ENCODE measurements at regions not wholly inside any gene's neighbourhood (a gene's known extent, or its start where the extent isn't known, plus 50 kb on each side); places are given as distances from the start of the nearest gene placed in this dataset.

- Histone ChIP-seq H3K9me3 (ENCODE audit: control insufficient read depth, insufficient read depth, low read length) (no peaks in the 10 kb centered on the region; the same call in 1 of the 2 replicates), H3K4me3 (ENCODE audit: low read depth, low read length) (no peak overlapping the region), H3K27me3 (ENCODE audit: control insufficient read depth, insufficient read depth, low read length) (no peaks in the 10 kb centered on the region), H3K27ac (ENCODE audit: low read depth, low read length) (no peak overlapping the region)
- ChIA-PET CTCF (no interaction called here), POLR2A (no interaction called here)
- TF ChIP-seq, protein P1, sequence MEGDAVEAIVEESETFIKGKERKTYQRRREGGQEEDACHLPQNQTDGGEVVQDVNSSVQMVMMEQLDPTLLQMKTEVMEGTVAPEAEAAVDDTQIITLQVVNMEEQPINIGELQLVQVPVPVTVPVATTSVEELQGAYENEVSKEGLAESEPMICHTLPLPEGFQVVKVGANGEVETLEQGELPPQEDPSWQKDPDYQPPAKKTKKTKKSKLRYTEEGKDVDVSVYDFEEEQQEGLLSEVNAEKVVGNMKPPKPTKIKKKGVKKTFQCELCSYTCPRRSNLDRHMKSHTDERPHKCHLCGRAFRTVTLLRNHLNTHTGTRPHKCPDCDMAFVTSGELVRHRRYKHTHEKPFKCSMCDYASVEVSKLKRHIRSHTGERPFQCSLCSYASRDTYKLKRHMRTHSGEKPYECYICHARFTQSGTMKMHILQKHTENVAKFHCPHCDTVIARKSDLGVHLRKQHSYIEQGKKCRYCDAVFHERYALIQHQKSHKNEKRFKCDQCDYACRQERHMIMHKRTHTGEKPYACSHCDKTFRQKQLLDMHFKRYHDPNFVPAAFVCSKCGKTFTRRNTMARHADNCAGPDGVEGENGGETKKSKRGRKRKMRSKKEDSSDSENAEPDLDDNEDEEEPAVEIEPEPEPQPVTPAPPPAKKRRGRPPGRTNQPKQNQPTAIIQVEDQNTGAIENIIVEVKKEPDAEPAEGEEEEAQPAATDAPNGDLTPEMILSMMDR (IDR thresholded peaks at IDR 0.05; ENCODE audit: low read depth, low read length): no peak
- no peak for DNase-seq (ENCODE audit: low read depth, low spot score)
These were observed 1922.3 kb upstream of the FLRT2 start for GRCh38 chr14:83607682-83608081.

DNA sequence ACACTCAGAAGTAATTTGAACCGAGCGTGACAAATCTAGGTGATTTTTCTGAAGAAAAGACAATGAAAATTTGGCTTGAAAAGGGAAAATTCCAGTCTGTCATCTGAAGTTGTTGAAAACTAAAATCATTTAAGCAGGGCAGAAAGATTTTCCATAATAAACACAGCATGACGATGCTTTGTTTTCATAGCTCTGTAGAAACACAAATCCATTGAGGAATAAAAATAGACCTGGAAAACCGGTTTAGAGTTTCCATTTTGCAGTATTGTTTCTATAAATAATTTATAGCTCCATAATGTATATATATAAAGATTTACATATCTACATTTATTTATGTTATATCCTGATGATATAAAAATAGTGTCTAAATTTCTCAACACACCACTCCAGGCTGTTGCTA lies 1918.5 kb upstream of the FLRT2 start:
- ChIA-PET POLR2A (no interaction called here), CTCF (no interaction called here)
- Histone ChIP-seq H3K9me3 (ENCODE audit: control insufficient read depth, insufficient read depth, low read length) (no peaks in the 10 kb centered on the region; the same call in 1 of the 2 replicates), H3K27me3 (ENCODE audit: control insufficient read depth, insufficient read depth, low read length) (no peaks in the 10 kb centered on the region), H3K27ac (ENCODE audit: low read depth, low read length) (no peak overlapping the region), H3K4me3 (ENCODE audit: low read depth, low read length) (no peak overlapping the region)
- TF ChIP-seq, protein P1 (IDR thresholded peaks at IDR 0.05; ENCODE audit: low read depth, low read length): no peak
- no peak for DNase-seq (ENCODE audit: low read depth, low spot score)

- POLR2A ChIA-PET: no interaction called here
- CTCF ChIA-PET: no interaction called here
- TF ChIP-seq, protein P1 (IDR thresholded peaks at IDR 0.05; ENCODE audit: low read depth, low read length): no peak
- H3K4me3 ChIP-seq (ENCODE audit: low read depth, low read length): no peak overlapping the region
- H3K9me3 ChIP-seq (ENCODE audit: control insufficient read depth, insufficient read depth, low read length): no peaks in the 10 kb centered on the region; the same call in 1 of the 2 replicates
- H3K27ac ChIP-seq (ENCODE audit: low read depth, low read length): no peak overlapping the region
- DNase-seq (ENCODE audit: low read depth, low spot score): no peak
- H3K27me3 ChIP-seq (ENCODE audit: control insufficient read depth, insufficient read depth, low read length): no peaks in the 10 kb centered on the region
These were observed 1918.0 kb upstream of the FLRT2 start for GRCh38 chr14:83611906-83612390.

GRCh38 chr14:83614956-83615355 lies 1915.0 kb upstream of the FLRT2 start:
- POLR2A ChIA-PET: no interaction called here
- H3K27ac ChIP-seq (ENCODE audit: low read depth, low read length): no peak overlapping the region
- no peak for DNase-seq (ENCODE audit: low read depth, low spot score)
- no peak overlapping the region for H3K4me3 ChIP-seq (ENCODE audit: low read depth, low read length)
- H3K9me3 ChIP-seq (ENCODE audit: control insufficient read depth, insufficient read depth, low read length): no peaks in the 10 kb centered on the region; the same call in 1 of the 2 replicates
- no peaks in the 10 kb centered on the region for H3K27me3 ChIP-seq (ENCODE audit: control insufficient read depth, insufficient read depth, low read length)
- CTCF ChIA-PET: interaction anchor here (0.7 kb wide), 1 partner anchor 988 kb away, joined by 4 read pairs; no protein-coding TSS in a partner anchor
- TF ChIP-seq, protein P1 (IDR thresholded peaks at IDR 0.05; ENCODE audit: low read depth, low read length): no peak

DNA sequence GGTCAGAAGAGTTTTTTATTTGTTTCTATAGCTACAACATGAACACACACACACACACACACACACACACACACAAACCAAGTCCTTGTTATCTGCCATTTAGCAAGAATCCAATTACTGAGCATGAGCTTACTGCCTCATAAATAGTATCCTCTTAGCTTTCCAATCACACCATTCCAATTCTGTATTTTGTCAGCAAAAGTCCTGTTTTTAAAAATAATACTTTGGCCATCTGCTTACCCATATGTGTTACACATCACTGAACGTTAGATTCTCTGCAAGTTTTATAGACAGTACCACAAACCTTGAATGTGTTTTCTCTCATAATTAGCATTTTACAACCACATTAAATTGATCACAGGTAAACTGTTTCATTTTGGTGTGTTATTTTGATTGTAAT lies 1905.4 kb upstream of the FLRT2 start:
- Histone ChIP-seq H3K4me3 (ENCODE audit: low read depth, low read length) (no peak overlapping the region), H3K27ac (ENCODE audit: low read depth, low read length) (no peak overlapping the region), H3K9me3 (ENCODE audit: control insufficient read depth, insufficient read depth, low read length) (no peaks in the 10 kb centered on the region; the same call in 1 of the 2 replicates), H3K27me3 (ENCODE audit: control insufficient read depth, insufficient read depth, low read length) (no peaks in the 10 kb centered on the region)
- ChIA-PET CTCF (no interaction called here), POLR2A (interaction anchor here (0.7 kb wide), 1 partner anchor 342 kb away, joined by 6 read pairs; no protein-coding TSS in a partner anchor)
- DNase-seq (ENCODE audit: low read depth, low spot score): no peak
- TF ChIP-seq, protein P1 (IDR thresholded peaks at IDR 0.05; ENCODE audit: low read depth, low read length): no peak
